ENCODE measurements at regions not wholly inside any gene's neighbourhood (a gene's known extent, or its start where the extent isn't known, plus 50 kb on each side); places are given as distances from the start of the nearest gene placed in this dataset.

- TF ChIP-seq JUN (IDR thresholded peaks at IDR 0.05; ENCODE audit: low read depth, low read length): no peak
- no peak for TF ChIP-seq POLR2AphosphoS5 (IDR thresholded peaks at IDR 0.05; ENCODE audit: low read depth, low read length)
- TF ChIP-seq NANOG (IDR thresholded peaks at IDR 0.05; ENCODE audit: insufficient read depth, low read depth, low read length, poor library complexity, severe bottlenecking): no peak
- no peak for TF ChIP-seq ATF3 (IDR thresholded peaks at IDR 0.05; ENCODE audit: insufficient read depth, low read depth, low read length)
- TF ChIP-seq SIRT6 (IDR thresholded peaks at IDR 0.05; ENCODE audit: low read length): no peak
- no peak for TF ChIP-seq SAP30 (IDR thresholded peaks at IDR 0.05; ENCODE audit: insufficient read depth, insufficient replicate concordance, low read length)
- TF ChIP-seq POU5F1 (IDR thresholded peaks at IDR 0.05; ENCODE audit: low read depth, low read length): no peak
- TF ChIP-seq CTCF (IDR thresholded peaks at IDR 0.05; ENCODE audit: control extremely low read depth in 1 of 3, insufficient read depth in 1 of 3, low read depth in 1 of 3, low read length in 3 of 3): no peak
- TF ChIP-seq SIX5 (IDR thresholded peaks at IDR 0.05; ENCODE audit: low read depth, low read length): no peak
- TF ChIP-seq KDM4A (IDR thresholded peaks at IDR 0.05; ENCODE audit: low read depth, low read length, severe bottlenecking): no peak
- TF ChIP-seq SP4 (IDR thresholded peaks at IDR 0.05; ENCODE audit: low read length): no peak
- TF ChIP-seq CBX5 (IDR thresholded peaks at IDR 0.05; ENCODE audit: low read depth, low read length): no peak
- no peak overlapping the region for H3K23ac ChIP-seq (ENCODE audit: insufficient read length)
- no peak overlapping the region for H3K27ac ChIP-seq (ENCODE audit: low read depth, low read length)
- ChIA-PET CTCF (ENCODE audit: partially characterized antibody) (interaction anchor here (1.3 to 1.6 kb wide), 3 partner anchors 10 to 322 kb away, joined by 4 to 5 read pairs (median 5); no protein-coding TSS in a partner anchor), POLR2A (ENCODE audit: partially characterized antibody) (no interaction called here)
- no peak overlapping the region for H3K18ac ChIP-seq (ENCODE audit: extremely low read depth, low read length)
- no peaks in the 10 kb centered on the region for H3K79me2 ChIP-seq (ENCODE audit: control insufficient read depth in 1 of 2, insufficient read depth in 2 of 2, low read length in 2 of 2)
- no peak overlapping the region for H2BK120ac ChIP-seq (replicated peaks; ENCODE audit: low read depth, low read length)
- no peaks in the 10 kb centered on the region for H3K9me3 ChIP-seq (ENCODE audit: insufficient read depth in 2 of 2, low read depth in 1 of 2, low read length in 1 of 2)
- H3K4me1 ChIP-seq (replicated peaks in 1 of 4; ENCODE audit: control insufficient read depth in 3 of 4, insufficient read depth in 4 of 4, low read length in 3 of 4): peaks cover 0 to 8% (median 0%) of the 10 kb centered on the region in 4 experiments; a peak in 1 of 7 replicates
- H3K4me3 ChIP-seq (ENCODE audit: extremely low read depth in 1 of 4, insufficient read depth in 2 of 4, low read depth in 3 of 4, low read length in 4 of 4): no peak overlapping the region
- DNase-seq (ENCODE audit: low read depth in 1 of 2, low spot score in 2 of 2) (no peak), FAIRE-seq (no peak)
- H4K20me1 ChIP-seq (replicated peaks in 1 of 2; ENCODE audit: control insufficient read depth in 1 of 2, insufficient read depth in 2 of 2, low read length in 2 of 2): no peaks in the 10 kb centered on the region
- no peak overlapping the region for H4K5ac ChIP-seq (ENCODE audit: insufficient read length, low read depth, low read length)
- H2BK12ac ChIP-seq (ENCODE audit: low read depth, low read length): no peak overlapping the region
- H3K4me2 ChIP-seq (ENCODE audit: insufficient read depth in 1 of 2, low read depth in 2 of 2, low read length in 2 of 2): no peak overlapping the region
- H3K56ac ChIP-seq (replicated peaks; ENCODE audit: insufficient read length, low read depth, low read length): no peak overlapping the region
- no peak overlapping the region for H2BK20ac ChIP-seq (ENCODE audit: low read length)
- no peaks in the 10 kb centered on the region for H3K27me3 ChIP-seq (replicated peaks in 1 of 4; ENCODE audit: control insufficient read depth in 3 of 4, extremely low read depth in 1 of 4, insufficient read depth in 3 of 4, low read length in 3 of 4)
- no peaks in the 10 kb centered on the region for H3K36me3 ChIP-seq (ENCODE audit: control insufficient read depth in 2 of 4, insufficient read depth in 4 of 4, low read length in 3 of 4)
- no peak overlapping the region for H3K4ac ChIP-seq (replicated peaks; ENCODE audit: insufficient read length, low read depth, low read length)
- H2BK15ac ChIP-seq (ENCODE audit: low read length): no peak overlapping the region
- no peaks in the 10 kb centered on the region for H3K23me2 ChIP-seq (ENCODE audit: low read depth, low read length)
- H3K9ac ChIP-seq (replicated peaks in 1 of 4; ENCODE audit: extremely low read depth in 1 of 4, low read depth in 3 of 4, low read length in 3 of 4): no peak overlapping the region
- no peak overlapping the region for H4K91ac ChIP-seq (replicated peaks; ENCODE audit: insufficient read length, low read length)
- WGBS, 2 experiments (ENCODE audit: extremely low coverage in 1 of 2, insufficient coverage in 1 of 2, insufficient read length in 1 of 2, insufficient replicate concordance in 2 of 2, low coverage in 1 of 2, low lambda C conversion rate in 2 of 2, missing lambda C conversion rate in 1 of 2): 85% methylated on average over 2 of the region's 2 CpGs; no CpG with 5 or more reads in 1 of the 2 experiments
- H3K14ac ChIP-seq (ENCODE audit: insufficient read length): no peak overlapping the region
- no peaks in the 10 kb centered on the region for H3K79me1 ChIP-seq (ENCODE audit: low read depth, low read length)
- no peak overlapping the region for H2AK5ac ChIP-seq (ENCODE audit: low read depth, low read length)
- H2BK5ac ChIP-seq (ENCODE audit: low read depth, low read length): no peak overlapping the region
- no peak overlapping the region for H2AFZ ChIP-seq (ENCODE audit: low read length)
- no peak overlapping the region for H4K8ac ChIP-seq (ENCODE audit: extremely low read depth, insufficient read depth, low read length)
Measured at GRCh38 chr15:47964229-47964628, 156.6 kb upstream of the SLC24A5 start.
